SK-N-SH treated with all-trans-retinoic acid at 6 μM for 48 hours (cell line): ENCODE measurements at regions not wholly inside any gene's neighbourhood (a gene's known extent, or its start where the extent isn't known, plus 50 kb on each side); places are given as distances from the start of the nearest gene placed in this dataset.

Experiments used
- ARNTL ChIP-seq: fragments of 450-650 bp; formaldehyde crosslinking; IDR thresholded peaks from 2 replicates; pipeline ENCODE4 v1.5.0; 2020; ENCODE audit warnings: low read depth, mild to moderate bottlenecking, moderate library complexity, borderline replicate concordance
- CSDC2 ChIP-seq: fragments of 250-450 bp; sonication (Bioruptor Pico); IDR thresholded peaks from 2 replicates; pipeline ENCODE4 v1.5.0; 2020; ENCODE audit warnings: mild to moderate bottlenecking, moderate library complexity
- RARB ChIP-seq: fragments of 250-450 bp; sonication (Bioruptor Pico); IDR thresholded peaks from 2 replicates; pipeline ENCODE4 v1.8.0; 2021; ENCODE audit warnings: mild to moderate bottlenecking, moderate library complexity
- TCF4 ChIP-seq: fragments of 250-450 bp; sonication (Bioruptor Pico); IDR thresholded peaks from 2 replicates; pipeline ENCODE4 v1.8.0; 2021; ENCODE audit warnings: mild to moderate bottlenecking, moderate library complexity, borderline replicate concordance
- ZC3H10 ChIP-seq: fragments of 250-450 bp; sonication (Bioruptor Pico); IDR thresholded peaks from 2 replicates; pipeline ENCODE4 v1.5.1; 2021; ENCODE audit warnings: mild to moderate bottlenecking, moderate library complexity
- ZFP3 ChIP-seq: fragments of 250-450 bp; sonication (Bioruptor Pico); IDR thresholded peaks from 2 replicates; pipeline ENCODE4 v1.5.0; 2020; ENCODE audit warnings: mild to moderate bottlenecking, moderate library complexity
- ZFP30 ChIP-seq: fragments of 450-650 bp; formaldehyde crosslinking; IDR thresholded peaks from 2 replicates; pipeline ENCODE4 v1.5.0; 2022; ENCODE audit warnings: mild to moderate bottlenecking, moderate library complexity
- ZNF565 ChIP-seq: fragments of 450-650 bp; formaldehyde crosslinking; conservative IDR thresholded peaks from 2 replicates; pipeline ENCODE4 v1.5.0; 2020; ENCODE audit warnings: low read depth, mild to moderate bottlenecking, moderate library complexity
- ZNF8 ChIP-seq: fragments of 450-650 bp; formaldehyde crosslinking; IDR thresholded peaks from 2 replicates; pipeline ENCODE4 v1.5.0; 2020; ENCODE audit warnings: mild to moderate bottlenecking, moderate library complexity
- TF ChIP-seq, protein P1 (sequence below): fragments of 250-450 bp; sonication (Bioruptor Pico); IDR thresholded peaks from 2 replicates; pipeline ENCODE4 v1.5.1; 2020; ENCODE audit warnings: low read depth, mild to moderate bottlenecking, moderate library complexity
- TF ChIP-seq, protein P2 (sequence below): fragments of 250-450 bp; sonication (Bioruptor Pico); IDR thresholded peaks from 2 replicates; pipeline ENCODE4 v1.8.0; 2020; ENCODE audit warnings: mild to moderate bottlenecking, moderate library complexity, borderline replicate concordance

DNA sequence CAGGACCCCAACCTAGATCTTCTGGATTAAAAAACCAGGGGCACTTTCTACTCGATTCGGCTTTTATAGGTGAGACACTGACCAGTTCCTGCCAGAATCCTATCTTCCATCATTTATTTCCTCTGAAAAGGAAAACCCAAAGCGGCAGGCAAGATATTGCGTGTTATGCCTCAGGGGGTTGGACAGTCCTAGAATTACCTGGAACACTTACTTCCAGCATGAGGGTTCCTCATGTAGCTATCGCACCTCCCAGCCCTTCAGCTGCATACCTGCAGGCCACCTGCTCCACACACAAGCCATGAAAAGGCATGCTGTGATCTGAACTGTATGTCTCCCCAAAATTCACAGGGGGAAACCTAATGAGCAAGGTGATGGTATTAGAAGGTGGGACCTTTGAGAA is 58.3 kb upstream of the DLG1 start:
- TF ChIP-seq ZNF565 (CRISPR knock-in tag) (no peak), ZFP30 (CRISPR knock-in tag) (no peak), ZNF8 (CRISPR knock-in tag) (no peak), RARB (no peak), TCF4 (CRISPR knock-in tag) (no peak), ZFP3 (CRISPR knock-in tag) (no peak), ARNTL (no peak), CSDC2 (no peak), ZC3H10 (CRISPR knock-in tag) (no peak)
- TF ChIP-seq, protein P1, sequence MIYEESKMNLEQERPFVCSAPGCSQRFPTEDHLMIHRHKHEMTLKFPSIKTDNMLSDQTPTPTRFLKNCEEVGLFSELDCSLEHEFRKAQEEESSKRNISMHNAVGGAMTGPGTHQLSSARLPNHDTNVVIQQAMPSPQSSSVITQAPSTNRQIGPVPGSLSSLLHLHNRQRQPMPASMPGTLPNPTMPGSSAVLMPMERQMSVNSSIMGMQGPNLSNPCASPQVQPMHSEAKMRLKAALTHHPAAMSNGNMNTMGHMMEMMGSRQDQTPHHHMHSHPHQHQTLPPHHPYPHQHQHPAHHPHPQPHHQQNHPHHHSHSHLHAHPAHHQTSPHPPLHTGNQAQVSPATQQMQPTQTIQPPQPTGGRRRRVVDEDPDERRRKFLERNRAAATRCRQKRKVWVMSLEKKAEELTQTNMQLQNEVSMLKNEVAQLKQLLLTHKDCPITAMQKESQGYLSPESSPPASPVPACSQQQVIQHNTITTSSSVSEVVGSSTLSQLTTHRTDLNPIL = no peak
- TF ChIP-seq, protein P2, sequence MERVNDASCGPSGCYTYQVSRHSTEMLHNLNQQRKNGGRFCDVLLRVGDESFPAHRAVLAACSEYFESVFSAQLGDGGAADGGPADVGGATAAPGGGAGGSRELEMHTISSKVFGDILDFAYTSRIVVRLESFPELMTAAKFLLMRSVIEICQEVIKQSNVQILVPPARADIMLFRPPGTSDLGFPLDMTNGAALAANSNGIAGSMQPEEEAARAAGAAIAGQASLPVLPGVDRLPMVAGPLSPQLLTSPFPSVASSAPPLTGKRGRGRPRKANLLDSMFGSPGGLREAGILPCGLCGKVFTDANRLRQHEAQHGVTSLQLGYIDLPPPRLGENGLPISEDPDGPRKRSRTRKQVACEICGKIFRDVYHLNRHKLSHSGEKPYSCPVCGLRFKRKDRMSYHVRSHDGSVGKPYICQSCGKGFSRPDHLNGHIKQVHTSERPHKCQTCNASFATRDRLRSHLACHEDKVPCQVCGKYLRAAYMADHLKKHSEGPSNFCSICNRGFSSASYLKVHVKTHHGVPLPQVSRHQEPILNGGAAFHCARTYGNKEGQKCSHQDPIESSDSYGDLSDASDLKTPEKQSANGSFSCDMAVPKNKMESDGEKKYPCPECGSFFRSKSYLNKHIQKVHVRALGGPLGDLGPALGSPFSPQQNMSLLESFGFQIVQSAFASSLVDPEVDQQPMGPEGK (CRISPR knock-in tag) = no peak
